Activated CD4-positive, alpha-beta T cell treated with anti-CD3 and anti-CD28 coated beads for 48 hours (primary cell): ENCODE measurements at regions not wholly inside any gene's neighbourhood (a gene's known extent, or its start where the extent isn't known, plus 50 kb on each side); places are given as distances from the start of the nearest gene placed in this dataset.
"Not testable (repeated sequence)": the region's sequence is repeated elsewhere in the genome, so short reads cannot be mapped to it uniquely, and the experiment has no call there.

Source experiments
- DNase-seq: peaks from one replicate; pipeline ENCODE4 v3.0.0-alpha.2; 2020

DNA sequence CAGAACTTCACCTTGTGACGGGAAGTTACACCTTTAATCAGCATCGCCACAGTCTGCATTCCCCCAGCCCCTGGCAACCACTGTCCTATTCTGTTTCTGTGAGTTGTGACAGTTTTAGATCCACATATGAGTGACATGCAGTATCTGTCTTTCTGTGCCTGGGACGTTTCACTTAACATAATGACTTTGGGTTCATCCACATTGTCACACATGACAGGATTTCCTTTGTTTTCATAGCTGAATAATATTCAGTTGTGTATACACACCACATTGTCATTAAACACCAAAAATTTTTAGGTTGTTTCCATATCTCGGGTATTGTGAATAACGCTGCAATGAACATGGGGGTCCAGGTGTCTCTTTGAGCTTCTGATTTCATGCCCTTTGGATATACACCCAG lies 62.6 kb upstream of the BDH1 start:
- DNase-seq, result not testable (repeated sequence)

DNA sequence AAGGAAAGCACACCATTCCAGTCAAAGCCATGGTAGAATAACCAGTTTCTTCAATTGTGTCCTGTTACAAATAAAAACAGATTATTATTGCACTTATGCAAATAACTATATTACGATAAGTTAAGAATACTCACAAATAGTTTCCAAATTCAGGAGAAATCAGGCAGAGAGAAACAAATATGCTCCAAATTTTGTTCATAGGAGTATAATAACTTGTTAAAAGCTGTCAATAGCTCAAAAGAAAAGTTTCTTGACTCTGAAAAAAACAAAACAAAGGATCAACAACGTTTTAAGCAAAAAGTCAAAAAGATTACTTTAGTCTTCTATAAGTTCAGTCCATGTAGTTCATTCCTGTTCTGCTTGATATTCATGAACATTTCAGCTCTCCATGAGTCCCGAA lies 59.7 kb upstream of the BDH1 start:
- no peak for DNase-seq

DNA sequence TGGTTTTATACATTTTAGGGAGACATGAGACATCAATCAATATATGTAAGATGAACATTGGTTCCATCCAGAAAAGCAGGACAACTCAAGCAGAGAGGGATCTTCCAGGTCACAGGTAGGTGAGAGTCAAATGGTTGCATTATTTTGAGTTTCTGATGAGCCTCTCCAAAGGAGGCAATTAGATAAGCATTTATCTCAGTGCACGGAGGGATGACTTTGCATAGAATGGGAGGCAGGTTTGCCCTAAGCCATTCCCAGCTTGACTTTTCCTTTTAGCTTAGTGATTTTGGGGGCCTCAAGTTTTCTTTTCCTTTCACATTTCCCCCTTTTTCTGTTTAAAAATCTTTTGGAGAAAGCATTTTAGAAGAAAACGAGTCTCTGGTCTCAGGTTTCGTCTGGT lies 58.4 kb upstream of the BDH1 start:
- DNase-seq, result not testable (repeated sequence)

DNA sequence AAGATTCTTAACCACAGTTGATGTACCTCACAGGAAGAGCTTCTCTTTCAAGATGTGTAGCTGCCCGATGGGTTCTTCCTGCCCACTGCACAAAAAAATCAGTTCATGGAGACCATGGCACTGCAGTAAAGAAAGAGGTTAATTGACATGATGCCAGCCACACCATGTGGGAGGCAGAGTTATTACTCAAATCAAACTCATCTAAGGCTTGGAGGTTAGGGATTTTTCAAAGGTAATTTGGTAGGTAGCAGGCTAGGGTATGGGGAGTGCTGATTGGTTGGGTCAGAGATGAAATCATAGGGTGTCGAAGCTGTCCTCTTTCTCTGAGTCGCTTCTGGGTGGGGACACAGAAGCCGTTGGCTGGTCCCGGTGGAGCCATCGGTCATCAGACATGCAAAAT lies 57.4 kb upstream of the BDH1 start:
- peak; percentile 49 for DNase-seq

DNA sequence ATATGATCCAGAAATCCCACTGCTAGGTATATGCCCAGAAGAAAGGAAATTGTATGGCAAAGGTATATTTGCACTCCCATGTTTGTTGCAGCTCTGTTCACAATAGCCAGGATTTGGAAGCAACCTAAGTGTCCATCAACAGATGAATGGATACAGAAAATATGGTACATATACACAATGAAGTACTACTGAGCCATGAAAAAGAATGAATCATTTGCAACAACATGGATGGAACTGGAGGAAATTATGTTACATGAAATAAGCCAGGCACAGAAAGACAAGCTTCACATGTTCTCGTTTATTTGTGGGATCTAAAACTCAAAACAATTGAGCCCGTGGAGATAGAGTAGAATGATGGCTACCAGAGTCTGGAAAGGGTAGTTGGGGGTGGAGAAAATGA lies 55.5 kb upstream of the BDH1 start:
- no peak for DNase-seq

DNA sequence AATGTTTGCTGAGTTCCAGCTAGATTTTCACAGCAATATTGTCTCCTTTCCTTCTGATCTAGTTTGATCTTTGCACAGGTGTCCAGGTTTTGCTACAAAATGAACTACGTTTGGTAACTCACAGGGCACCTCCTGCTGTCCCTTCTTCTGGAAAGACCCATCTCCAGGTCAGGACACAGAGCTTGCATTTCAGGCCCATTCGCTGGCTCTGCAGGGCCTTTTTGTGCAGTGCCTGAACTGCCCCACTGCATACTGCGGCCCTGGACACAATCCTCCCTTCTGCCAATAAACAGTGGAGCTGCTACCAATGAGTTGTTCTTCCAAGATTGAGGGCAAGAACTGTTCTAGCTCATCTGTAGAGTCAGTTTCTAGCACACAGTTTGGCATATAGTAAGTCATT lies 50.7 kb upstream of the BDH1 start:
- no peak for DNase-seq
